Suppressor macrophage treated with lipopolysaccharide for 1 hour (primary cell): ENCODE measurements at regions not wholly inside any gene's neighbourhood (a gene's known extent, or its start where the extent isn't known, plus 50 kb on each side); places are given as distances from the start of the nearest gene placed in this dataset.

Experiments
- DNase-seq, 3 donors: peaks; one replicate each; pipeline ENCODE4 v3.0.0-alpha.2; 2020 to 2022

DNA sequence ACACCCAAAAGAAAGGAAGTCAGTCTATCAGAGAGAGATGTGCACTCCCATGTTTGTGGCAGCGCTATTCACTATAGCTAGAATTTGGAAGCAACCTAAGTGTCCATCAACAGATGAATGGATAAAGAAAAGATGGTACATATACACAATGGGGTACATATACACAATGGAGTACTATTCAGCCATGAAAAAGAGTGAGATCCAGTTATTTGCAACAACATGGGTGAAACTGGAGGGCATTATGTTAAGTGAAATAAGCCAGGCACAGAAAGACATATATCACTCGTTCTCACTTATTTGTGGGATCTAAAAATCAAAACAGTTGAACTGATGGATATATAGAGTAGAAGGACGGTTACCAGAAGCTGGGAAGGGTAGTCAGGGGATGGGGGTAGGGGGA, 99.9 kb upstream of the ZNF516 start:
- DNase-seq = no peak

DNA sequence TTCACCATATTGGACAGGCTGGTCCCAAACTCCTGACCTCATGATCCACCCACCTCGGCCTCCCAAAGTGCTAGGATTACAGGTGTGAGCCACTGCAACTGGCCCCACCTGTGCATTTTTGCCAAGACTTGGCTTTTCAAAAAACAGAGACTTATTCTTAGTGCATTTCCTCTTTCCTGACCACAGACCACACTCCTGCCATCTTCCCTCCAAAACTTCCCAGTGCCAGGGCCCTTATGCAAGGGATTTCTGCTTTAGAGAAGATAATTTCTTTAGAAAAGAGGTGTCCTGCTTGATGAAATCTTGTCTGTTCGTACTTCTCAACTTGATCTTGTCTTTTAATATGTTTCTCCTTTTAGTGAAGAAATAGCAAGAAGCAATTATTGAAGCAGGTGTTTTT, 98.8 kb upstream of the ZNF516 start:
- peak; percentile 27 to 42 (median 27) for DNase-seq

DNA sequence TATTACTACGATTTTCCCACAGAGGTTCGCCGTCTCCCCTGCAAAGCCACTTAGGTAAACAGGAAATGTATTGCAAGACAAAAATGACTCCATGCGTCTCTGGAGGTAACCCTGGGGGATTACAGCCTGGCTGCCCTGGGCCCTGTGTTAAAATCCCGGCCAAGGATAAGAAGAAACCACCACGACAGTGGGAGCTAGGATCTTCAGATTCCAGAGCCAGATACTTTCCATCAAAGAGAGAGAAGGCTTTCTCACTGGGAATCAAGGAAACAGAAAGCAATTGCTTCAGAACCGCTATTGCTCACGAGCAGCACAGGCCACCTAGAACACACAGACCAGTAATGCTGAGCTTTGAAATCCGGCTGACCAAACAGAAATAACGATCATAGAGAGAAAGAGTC, 97.9 kb upstream of the ZNF516 start:
- no peak for DNase-seq

DNA sequence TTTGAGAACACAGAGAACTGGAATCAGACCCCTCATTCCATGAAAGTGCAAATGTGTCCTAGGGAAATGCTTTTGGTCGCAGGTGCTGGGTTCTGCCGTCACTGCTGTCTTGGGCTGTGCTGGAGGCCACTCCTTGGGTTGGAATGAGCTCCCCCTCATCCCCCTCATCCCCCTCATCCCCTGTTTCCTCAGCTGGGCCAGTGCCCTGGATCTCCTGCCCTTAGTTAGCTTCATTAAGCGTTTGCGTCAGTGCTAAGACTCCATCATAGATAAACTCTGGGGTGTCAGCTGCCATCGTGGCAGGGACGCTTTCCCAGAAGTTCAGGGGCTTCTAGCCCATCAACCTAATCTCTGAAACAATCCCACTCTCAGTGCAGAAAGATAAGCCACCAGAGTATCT, 97.1 kb upstream of the ZNF516 start:
- no peak for DNase-seq

DNA sequence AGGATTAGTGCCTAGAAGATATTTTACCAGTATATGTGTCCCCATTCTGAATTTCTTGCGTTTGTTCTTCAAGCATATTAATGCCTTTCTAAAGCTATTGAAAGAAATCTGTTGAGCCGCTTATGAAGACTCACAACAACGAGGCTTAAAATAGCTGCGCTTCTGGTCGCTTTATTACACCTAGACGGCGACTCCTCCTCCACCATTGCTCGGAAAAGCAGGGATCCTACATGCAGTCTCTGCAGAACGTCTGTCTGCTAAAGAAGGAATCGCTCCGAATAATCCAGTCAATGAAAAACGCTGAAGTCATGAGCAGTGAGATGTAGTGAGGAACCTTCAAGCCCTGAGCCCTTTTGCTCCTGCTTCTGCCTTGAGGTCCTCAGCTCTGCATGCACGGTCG, 94.8 kb upstream of the ZNF516 start:
- no peak for DNase-seq

DNA sequence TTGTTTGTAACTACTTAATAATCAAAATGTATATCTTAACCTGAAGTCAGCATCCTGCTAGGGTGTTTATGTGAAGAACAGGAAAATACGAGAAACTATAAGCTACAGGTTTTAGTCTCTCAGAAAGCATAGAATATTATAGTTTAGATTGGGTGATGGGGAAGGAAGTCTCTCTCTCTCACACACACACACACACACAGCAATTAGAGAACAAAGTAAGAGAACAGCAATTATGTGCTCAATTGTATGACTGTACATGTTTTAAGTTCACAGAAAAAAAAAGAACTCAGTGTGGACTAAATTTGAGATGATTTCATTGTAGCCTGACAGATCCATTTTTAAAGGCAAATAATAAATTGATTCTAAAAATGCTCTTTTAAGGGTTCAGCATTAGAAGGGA, 94.3 kb upstream of the ZNF516 start:
- DNase-seq = peak in 2 of 3 donors; percentile 55 to 58

DNA sequence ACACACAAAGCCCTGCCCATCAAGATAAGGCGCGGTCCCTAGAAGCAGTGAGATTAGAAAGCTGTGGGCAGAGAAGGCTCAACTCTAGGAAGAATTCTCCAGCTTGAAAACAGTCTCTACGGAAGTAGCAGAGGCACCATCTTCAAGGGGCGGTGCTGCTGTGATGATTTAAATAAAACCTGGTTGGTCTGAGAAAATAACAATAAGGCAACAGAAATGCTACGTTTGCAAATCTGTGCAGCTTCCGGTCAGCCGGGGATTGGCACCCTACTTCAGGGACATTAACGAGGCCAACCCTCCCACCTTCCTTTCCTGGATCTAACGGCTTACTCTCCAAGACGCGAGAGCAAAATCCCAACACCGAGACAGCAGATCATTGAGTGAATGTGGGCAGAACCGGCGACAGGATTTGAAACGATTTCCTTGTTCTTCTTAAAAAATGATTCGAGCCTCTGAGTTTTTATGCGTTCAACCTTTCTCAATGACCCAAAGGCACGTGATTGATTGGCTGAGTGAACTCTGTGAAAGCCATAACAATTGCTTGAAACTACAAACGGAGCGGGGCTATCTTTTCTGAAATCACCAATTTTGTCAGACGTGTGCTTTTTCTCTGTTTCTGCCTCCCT, 93.7 kb upstream of the ZNF516 start:
- peak; percentile 25 to 32 (median 32) for DNase-seq

DNA sequence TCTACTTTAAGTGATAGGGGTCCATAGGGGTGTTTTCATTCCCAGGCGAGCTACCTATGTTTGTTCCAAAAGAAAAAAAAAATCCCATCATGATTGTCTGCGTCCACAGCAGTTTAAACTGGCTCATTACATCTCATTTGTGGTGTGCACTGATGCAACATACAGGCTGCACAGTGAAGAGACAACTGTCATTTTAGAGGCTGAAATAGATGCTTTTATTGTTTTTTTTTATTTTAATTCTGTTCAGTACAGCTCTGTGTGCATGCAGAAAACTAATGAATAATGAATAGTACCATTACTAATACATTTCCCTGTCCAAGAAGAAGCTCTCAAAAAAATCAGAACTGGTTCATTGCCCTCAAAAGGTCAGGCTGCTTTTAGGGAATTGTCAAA, 92.8 kb upstream of the ZNF516 start:
- no peak for DNase-seq

DNA sequence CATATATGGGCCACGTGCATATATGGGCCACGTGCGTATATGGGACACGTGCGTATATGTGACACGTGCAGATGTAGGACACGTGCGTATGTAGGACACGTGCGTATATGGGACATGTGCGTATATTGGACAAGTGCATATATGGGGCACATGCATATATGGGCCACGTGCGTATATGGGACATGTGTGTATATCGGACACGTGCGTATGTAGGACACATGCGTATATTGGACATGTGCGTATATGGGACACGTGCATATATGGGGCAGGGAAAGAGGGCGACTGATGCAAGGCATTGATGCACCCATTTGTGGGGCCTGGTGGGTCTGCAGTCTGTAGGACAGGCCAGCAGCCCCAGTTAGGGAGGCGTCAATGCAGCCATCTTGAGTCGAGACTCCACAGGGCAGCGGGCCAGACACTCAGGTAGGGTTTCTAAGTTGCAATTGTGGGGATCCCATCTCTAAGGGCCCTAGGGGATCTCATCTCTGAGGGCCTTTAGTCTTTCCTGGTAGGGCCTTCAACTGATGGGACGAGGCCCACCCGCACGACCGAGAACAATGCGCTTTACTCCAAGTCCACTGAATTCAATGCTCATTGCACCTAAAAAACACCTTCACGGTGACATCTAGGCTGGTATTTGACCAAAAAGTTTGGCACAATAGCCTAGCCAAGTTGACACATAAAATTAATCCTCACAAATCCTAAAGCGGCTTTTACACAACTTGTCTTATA, 92.3 kb upstream of the ZNF516 start:
- no peak for DNase-seq

DNA sequence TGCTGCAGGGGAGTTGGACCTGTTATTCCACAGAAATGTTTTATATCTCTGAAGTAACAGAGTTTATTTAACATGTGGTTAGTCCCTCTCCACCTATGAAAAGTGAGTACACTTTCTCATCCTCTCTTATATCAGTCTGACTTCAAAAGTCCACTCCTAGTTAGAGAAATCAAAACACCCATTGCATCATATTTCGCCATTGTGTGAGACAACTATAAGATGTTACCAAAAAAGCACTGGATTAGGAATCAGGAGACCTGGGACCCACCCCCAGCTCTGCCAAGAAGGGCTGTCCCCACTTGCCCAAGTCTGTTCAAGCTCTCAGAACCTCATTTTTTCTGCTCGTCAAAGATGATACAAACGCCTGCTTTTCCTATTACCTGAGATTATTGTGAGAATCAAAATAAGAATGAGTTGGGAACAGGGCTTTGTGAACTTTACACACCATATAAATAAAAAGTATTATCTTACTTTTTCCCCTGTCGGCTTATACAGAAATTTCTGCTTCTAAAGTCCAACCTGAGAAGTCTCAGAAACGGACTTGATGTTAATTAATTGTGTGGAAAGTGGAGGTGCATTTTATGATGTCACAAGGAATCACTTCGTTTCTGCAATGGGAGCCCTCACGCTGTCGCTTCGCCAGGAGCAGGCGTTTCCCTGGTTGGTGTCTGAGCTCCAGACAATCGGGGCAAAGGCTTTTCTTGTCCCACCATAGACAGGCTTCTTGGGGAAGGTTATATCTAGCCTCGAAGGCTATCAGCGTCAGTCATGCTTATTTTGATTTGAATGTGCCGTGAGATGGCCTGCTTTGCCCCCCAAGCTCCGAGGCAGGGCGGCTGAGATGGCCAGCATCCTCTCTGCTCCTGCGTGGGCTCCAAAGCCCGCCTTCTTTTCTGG, 89.6 kb upstream of the ZNF516 start:
- DNase-seq = no peak

DNA sequence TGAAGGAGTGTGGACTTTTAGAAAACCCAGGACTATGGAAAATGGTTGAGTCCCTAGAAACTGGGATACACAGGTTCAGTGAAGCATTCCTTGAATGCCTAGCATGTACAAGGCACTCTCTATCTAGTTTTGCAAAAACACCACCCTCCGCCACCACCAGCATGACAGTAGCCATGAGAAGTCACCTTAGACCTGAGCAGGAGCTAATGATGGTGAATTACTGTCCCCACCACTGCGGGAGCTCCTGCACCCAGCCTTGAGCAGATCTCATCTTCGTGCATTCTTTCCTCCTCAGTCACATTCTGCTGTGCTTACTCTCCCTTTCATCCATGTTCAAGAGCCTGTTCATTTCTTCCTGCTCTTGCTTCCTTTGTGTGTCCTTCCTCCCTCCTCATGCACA, 86.2 kb upstream of the ZNF516 start:
- DNase-seq = no peak

DNA sequence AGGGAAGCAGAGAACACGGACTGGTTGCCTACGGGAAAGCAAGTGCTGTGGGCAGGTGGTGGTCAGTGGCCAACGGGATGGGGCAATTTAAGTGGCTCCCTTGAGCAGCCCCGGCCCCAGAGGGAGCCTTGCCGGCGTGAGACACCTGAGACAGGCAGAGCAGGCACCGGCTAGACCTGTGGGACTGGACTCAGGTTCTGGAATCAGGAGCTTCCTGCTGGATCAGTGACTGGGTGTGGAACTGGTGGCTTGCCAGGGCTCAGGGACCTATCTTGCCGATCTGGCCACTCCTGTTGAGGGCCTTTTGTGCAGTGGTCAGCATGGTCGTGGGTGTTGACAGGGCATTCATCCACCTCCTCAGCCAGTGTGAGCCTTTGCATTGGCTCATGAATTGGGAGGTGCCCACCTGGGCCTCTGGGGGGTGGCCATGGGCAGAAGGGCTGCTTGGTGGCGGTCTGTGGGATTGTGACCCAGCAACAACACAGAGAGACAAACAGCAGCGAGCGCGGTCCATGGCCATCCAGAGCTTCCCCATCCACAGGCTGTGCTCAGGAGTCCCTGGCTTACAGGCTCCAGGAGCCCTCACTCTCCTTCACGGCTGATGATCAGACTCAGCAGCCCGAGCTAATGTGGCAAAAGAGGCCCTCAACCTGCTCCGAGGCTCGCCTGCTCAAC, 85.4 kb upstream of the ZNF516 start:
- no peak for DNase-seq

DNA sequence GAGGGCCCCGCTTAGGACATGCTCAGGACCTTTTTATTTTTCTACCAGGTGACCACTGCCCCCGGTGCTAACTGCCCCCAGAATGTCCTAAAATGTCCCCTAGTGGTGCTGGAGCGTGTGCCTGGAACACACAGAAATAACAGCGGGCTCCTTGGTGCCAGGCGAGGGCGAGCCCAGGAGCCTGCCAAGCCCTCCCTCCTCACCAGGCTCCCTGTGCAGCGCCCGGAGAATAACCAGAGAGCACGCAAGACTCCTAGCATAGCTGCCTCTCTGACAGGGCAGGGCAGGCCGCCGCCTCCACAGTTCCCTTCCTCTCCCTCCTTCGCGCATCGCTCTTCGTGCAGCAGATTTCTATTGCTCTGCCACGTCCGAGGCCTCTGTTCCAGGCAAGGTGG, 84.3 kb upstream of the ZNF516 start:
- DNase-seq = no peak

DNA sequence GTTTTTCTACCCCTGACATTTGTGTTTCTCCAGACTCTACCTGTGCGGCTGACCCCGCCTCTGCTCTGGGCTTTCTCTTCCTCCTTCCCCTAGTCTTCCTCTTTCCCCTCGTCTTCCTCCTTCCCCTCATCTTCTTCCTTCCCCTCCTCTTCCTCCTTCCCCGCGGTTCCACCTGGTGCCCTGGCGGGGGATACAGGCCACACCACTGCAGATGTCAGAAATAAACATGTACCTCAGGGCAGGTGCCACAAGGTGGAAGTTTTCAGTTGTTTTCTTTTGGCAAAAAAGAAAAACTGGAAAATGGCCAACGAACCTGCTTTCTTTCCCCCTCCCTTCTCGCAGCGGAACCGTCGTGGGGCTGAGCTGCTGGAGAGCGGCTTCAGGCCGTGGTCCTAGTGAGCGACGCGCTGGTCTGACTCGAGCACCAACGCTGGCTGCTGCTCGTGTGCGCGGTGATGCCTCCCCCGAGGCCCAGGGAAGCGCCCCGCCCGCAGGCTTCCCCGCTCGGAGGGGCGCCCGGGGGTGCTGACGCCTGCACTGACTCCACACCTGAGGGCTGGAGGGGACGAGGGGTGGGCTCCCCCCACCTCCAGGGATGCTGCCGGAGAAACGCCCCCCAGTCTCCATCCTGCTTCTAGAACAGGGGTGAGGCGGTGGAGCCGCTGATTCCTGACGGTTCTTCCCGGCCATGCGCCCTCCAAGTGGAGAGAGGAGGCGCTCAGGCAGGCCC, 83.7 kb upstream of the ZNF516 start:
- DNase-seq = peak in 1 of 3 donors; percentile 34

DNA sequence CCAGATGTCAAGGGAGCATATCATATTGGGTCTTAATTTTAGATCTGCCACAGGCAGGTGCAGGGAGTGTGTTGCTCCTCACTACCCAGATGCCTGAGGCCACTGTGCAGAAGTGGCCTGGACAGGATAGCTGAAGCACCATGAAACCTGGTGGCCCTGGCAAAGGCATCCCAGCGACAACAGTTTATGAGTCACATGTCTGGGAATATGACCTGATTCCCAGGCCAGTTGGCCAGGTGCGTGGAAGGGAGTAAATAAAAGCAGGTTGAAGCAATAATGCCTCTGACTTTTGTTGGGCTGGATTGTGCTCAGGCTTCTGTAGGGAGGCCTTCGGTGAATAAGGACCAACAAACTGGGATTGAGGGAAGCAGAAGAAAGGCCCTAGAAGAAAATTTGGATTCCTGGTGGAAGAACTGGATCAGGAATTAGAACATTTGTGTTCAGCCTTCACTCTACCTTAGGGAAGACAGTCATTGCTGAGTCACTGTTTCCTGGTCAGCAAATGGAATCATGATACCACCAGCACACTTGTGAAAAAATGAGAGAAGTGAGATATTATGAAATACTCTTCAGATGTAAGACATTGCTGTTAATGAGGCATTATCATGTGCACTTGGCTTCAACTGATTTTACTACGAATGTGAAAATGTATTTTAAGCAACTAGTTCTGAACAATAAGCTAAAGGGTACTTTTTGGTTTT, 78.4 kb upstream of the ZNF516 start:
- peak; percentile 81 to 91 (median 87) for DNase-seq

DNA sequence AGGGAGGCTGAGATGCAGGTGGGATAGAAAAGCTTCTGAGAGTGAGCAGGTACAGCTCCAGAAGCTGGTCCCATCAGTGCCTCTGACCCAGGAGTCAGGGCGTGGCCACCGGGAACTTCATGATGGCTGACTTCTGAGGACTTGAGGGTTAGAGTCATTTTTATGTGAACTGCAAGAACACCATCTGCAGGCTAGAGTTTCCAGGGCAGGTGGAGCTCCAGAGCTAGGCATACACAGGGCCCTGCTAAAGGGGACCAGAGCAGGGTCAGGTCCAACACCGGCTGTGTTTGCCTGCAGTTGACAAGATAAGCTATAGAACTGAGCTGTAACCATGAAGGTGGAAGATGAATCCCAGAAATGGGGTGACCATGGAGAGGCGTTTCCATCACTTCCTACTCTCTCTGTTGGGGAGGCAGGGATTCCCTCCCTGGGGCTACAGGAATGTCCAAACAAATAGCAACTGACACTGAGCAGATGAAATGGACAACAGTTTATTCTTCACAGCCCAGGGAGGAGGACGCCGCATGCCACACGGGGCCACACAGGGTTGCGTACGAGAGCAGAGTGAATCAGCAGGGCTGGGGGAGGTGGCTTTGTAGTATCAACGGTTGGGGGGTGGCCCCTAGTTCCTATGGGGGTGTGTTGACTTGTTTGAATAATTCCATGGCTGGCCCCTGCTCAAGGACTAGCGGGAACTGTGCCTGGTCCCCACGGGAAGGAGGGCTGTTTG, 77.6 kb upstream of the ZNF516 start:
- DNase-seq = peak in 1 of 3 donors; percentile 42

DNA sequence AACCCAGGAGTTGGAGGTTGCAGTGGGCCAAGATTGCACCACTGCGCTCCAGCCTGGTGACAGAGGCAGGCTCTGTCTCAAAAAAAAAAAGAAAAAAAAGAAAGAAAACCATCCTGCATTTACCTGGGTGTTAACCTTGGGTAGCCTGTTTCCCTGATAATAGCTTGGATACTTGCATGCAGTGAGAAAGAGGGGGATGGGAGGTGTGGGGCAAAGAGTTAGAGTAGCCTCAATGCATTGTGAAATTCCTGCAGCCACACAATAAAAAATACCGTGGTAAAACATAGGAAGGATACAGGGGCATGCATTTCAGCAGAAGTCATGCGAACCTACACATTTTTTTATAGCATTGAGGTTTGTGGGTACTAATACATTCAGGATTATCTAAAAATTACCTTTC, 76.6 kb upstream of the ZNF516 start:
- no peak for DNase-seq

DNA sequence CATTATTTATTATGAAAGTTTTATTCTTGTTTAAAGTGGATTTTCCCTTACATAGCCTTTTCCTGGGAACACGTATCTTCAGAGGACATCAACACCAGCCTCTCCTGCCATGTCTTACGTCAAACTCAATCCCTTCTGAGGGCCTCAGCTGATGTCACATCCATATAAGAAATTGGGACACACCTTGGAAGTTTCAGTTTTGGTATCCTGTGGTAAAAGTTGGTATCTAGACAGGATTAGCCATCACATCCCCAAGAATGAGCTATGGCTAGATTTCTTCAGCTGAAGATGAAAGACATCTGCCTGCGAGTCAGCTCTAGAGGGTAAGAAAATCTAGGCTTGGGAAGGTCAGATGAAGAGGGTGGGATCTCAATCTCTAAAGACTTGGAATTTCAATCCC, 75.8 kb upstream of the ZNF516 start:
- peak in 1 of 3 donors; percentile 33 for DNase-seq

DNA sequence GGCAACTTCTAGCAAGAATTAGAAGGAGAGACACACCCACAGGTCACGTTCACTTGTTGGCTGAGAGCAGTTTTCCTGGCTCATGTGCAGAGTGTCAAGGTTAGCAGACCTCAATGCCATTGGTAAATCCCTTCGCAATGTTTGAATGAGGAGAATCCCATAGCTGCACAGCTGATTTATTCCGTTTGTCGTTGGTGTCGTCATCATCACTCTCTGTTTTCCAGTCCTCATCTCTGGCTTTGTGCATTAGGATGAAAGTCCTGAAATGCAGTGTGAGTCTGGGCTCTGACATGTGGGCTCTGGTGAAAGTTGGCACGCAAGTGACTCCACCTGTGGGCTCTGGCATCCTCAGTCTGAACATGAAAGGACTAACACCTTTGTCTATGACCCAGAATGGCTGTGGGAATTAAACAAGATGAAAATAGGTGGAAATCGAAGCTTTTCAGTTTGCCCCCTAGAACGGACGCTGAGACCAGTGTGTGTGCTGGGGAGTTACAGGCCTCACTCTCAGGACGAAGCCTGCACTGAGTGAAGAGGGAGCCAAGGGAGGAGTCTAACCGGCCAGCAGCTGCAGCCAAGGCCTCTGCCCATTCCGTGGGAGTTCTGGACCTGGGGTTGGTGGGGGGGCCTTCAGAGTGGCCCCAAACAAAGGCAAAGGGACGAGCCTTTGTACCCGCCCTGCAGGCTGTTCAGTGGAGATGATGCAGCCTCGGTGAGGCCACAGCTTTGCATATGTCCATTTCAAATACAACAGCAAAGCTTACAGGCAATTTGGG, 74.8 kb upstream of the ZNF516 start:
- DNase-seq = no peak

DNA sequence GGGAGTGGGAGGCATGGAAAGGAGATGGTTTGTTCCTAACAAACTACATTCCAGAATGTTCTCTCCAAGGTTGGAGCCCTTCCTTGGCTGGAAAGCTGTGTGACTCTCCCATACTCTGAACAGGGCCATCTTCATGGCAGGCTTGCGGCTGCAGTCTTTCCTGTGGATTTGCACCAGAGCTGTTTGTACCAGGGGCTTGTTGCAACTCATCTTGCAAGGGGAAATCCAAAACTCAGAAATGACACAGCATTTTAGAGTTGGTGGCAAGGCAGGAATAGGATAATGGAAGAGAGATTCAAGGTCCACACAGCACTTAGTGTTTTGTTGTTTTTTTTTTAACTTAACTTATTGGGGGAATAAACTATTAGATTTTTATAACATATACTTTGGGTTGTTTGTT, 73.7 kb upstream of the ZNF516 start:
- DNase-seq = peak; percentile 60 to 71 (median 69)
